IPS DF 4.7 (cell line): ENCODE measurements at regions not wholly inside any gene's neighbourhood (a gene's known extent, or its start where the extent isn't known, plus 50 kb on each side); places are given as distances from the start of the nearest gene placed in this dataset.
"Not testable (repeated sequence)": the region's sequence is repeated elsewhere in the genome, so short reads cannot be mapped to it uniquely, and the experiment has no call there.

ENCODE experiments used
- DNase-seq: peaks from one replicate; pipeline ENCODE4 v3.0.0-alpha.2; 2013; ENCODE audit warnings: low spot score; ENCODE audit errors: extremely low read depth

- DNase-seq = no peak
Observed at GRCh38 chr1:219731771-219732170, 118.9 kb upstream of the ZC3H11B start.

GRCh38 chr1:219726480-219727272 is 113.8 kb upstream of the ZC3H11B start:
- no peak for DNase-seq

GRCh38 chr1:219724440-219724839 is 111.5 kb upstream of the ZC3H11B start:
- no peak for DNase-seq

GRCh38 chr1:219717536-219717935 is 104.6 kb upstream of the ZC3H11B start:
- DNase-seq = no peak

- no peak for DNase-seq
Observed at GRCh38 chr1:219716611-219717114, 103.8 kb upstream of the ZC3H11B start.

- no peak for DNase-seq
Observed at GRCh38 chr1:219713981-219714381, 101.1 kb upstream of the ZC3H11B start.

GRCh38 chr1:219712506-219712905 is 99.6 kb upstream of the ZC3H11B start:
- no peak for DNase-seq

- no peak for DNase-seq
Observed at GRCh38 chr1:219710529-219711194, 97.8 kb upstream of the ZC3H11B start.

GRCh38 chr1:219708919-219709543 is 96.1 kb upstream of the ZC3H11B start:
- no peak for DNase-seq

- not testable (repeated sequence) for DNase-seq
Observed at GRCh38 chr1:219707885-219708284, 95.0 kb upstream of the ZC3H11B start.

GRCh38 chr1:219704331-219704730 is 91.4 kb upstream of the ZC3H11B start:
- DNase-seq = not testable (repeated sequence)

- no peak for DNase-seq
Observed at GRCh38 chr1:219703368-219703639, 90.4 kb upstream of the ZC3H11B start.

- DNase-seq = no peak
Observed at GRCh38 chr1:219701476-219701875, 88.6 kb upstream of the ZC3H11B start.

- DNase-seq = no peak
Observed at GRCh38 chr1:219699870-219700269, 87.0 kb upstream of the ZC3H11B start.

GRCh38 chr1:219697682-219698081 is 84.8 kb upstream of the ZC3H11B start:
- DNase-seq = no peak

- DNase-seq = no peak
Observed at GRCh38 chr1:219692981-219693380, 80.1 kb upstream of the ZC3H11B start.

GRCh38 chr1:219689774-219690173 is 76.9 kb upstream of the ZC3H11B start:
- DNase-seq = no peak

GRCh38 chr1:219687779-219688178 is 74.9 kb upstream of the ZC3H11B start:
- no peak for DNase-seq

- DNase-seq = no peak
Observed at GRCh38 chr1:219686171-219686570, 73.3 kb upstream of the ZC3H11B start.

- no peak for DNase-seq
Observed at GRCh38 chr1:219682788-219683187, 69.9 kb upstream of the ZC3H11B start.

GRCh38 chr1:219681876-219682275 is 69.0 kb upstream of the ZC3H11B start:
- no peak for DNase-seq

GRCh38 chr1:219676012-219676765 is 63.3 kb upstream of the ZC3H11B start:
- no peak for DNase-seq
